ENCODE measurements at regions not wholly inside any gene's neighbourhood (a gene's known extent, or its start where the extent isn't known, plus 50 kb on each side); places are given as distances from the start of the nearest gene placed in this dataset.

- Mint-ChIP-seq H3K27ac (no peak overlapping the region), H3K36me3 (no peaks in the 10 kb centered on the region), H3K4me3 (no peak overlapping the region), H3K4me1 (no peaks in the 10 kb centered on the region), H3K27me3 (no peaks in the 10 kb centered on the region), H3K9me3 (no peaks in the 10 kb centered on the region)
- no peak for DNase-seq
- POLR2A ChIA-PET: no interaction called here
- ATAC-seq (ENCODE audit: low read depth): no peak
Observed at GRCh38 chr7:47709051-47709450, 127.1 kb upstream of the TNS3 start.

- Mint-ChIP-seq H3K4me1 (no peaks in the 10 kb centered on the region), H3K27ac (no peak overlapping the region), H3K36me3 (no peaks in the 10 kb centered on the region), H3K27me3 (no peaks in the 10 kb centered on the region), H3K4me3 (no peak overlapping the region), H3K9me3 (no peaks in the 10 kb centered on the region)
- ATAC-seq (ENCODE audit: low read depth) (no peak), DNase-seq (no peak)
- POLR2A ChIA-PET: no interaction called here
Observed at GRCh38 chr7:47707583-47707982, 125.7 kb upstream of the TNS3 start.

- ATAC-seq (ENCODE audit: low read depth): no peak
- POLR2A ChIA-PET: no interaction called here
- Mint-ChIP-seq H3K27me3 (no peaks in the 10 kb centered on the region), H3K4me3 (no peak overlapping the region), H3K9me3 (no peaks in the 10 kb centered on the region), H3K27ac (no peak overlapping the region), H3K4me1 (no peaks in the 10 kb centered on the region), H3K36me3 (no peaks in the 10 kb centered on the region)
- DNase-seq: no peak
Observed at GRCh38 chr7:47704936-47705335, 123.0 kb upstream of the TNS3 start.

GRCh38 chr7:47702080-47702479, 120.2 kb upstream of the TNS3 start:
- no peaks in the 10 kb centered on the region for H3K4me1 Mint-ChIP-seq
- H3K36me3 Mint-ChIP-seq: no peaks in the 10 kb centered on the region
- DNase-seq (no peak), ATAC-seq (ENCODE audit: low read depth) (no peak)
- POLR2A ChIA-PET: no interaction called here
- H3K9me3 Mint-ChIP-seq: no peaks in the 10 kb centered on the region
- H3K27ac Mint-ChIP-seq: no peak overlapping the region
- H3K4me3 Mint-ChIP-seq: no peak overlapping the region
- H3K27me3 Mint-ChIP-seq: no peaks in the 10 kb centered on the region

GRCh38 chr7:47698386-47698785, 116.5 kb upstream of the TNS3 start:
- Mint-ChIP-seq H3K4me3 (no peak overlapping the region), H3K27ac (no peak overlapping the region), H3K27me3 (no peaks in the 10 kb centered on the region), H3K4me1 (no peaks in the 10 kb centered on the region), H3K9me3 (no peaks in the 10 kb centered on the region), H3K36me3 (no peaks in the 10 kb centered on the region)
- ATAC-seq (ENCODE audit: low read depth) (no peak), DNase-seq (no peak)
- POLR2A ChIA-PET: no interaction called here

GRCh38 chr7:47697543-47697942, 115.6 kb upstream of the TNS3 start:
- DNase-seq (no peak), ATAC-seq (ENCODE audit: low read depth) (no peak)
- POLR2A ChIA-PET: no interaction called here
- Mint-ChIP-seq H3K36me3 (no peaks in the 10 kb centered on the region), H3K9me3 (no peaks in the 10 kb centered on the region), H3K4me3 (no peak overlapping the region), H3K27me3 (no peaks in the 10 kb centered on the region), H3K27ac (no peak overlapping the region), H3K4me1 (no peaks in the 10 kb centered on the region)

GRCh38 chr7:47696152-47696710, 114.3 kb upstream of the TNS3 start:
- H3K4me3 Mint-ChIP-seq: no peak overlapping the region

GRCh38 chr7:47693216-47693615, 111.3 kb upstream of the TNS3 start:
- H3K4me1 Mint-ChIP-seq: peaks cover 2% of the 10 kb centered on the region
- POLR2A ChIA-PET: no interaction called here
- no peak overlapping the region for H3K4me3 Mint-ChIP-seq
- no peaks in the 10 kb centered on the region for H3K9me3 Mint-ChIP-seq
- H3K27ac Mint-ChIP-seq: no peak overlapping the region
- ATAC-seq (ENCODE audit: low read depth) (no peak), DNase-seq (no peak)
- H3K27me3 Mint-ChIP-seq: peaks cover 2% of the 10 kb centered on the region
- no peaks in the 10 kb centered on the region for H3K36me3 Mint-ChIP-seq

More at GRCh38 chr7:47696152-47696710, 114.3 kb upstream of the TNS3 start:
- Mint-ChIP-seq H3K36me3 (no peaks in the 10 kb centered on the region), H3K9me3 (no peaks in the 10 kb centered on the region), H3K27me3 (no peaks in the 10 kb centered on the region), H3K4me1 (no peaks in the 10 kb centered on the region), H3K27ac (no peak overlapping the region)
- POLR2A ChIA-PET: no interaction called here
- ATAC-seq (ENCODE audit: low read depth): no peak
- no peak for DNase-seq

- Mint-ChIP-seq H3K4me1 (peaks cover 2% of the 10 kb centered on the region), H3K36me3 (no peaks in the 10 kb centered on the region), H3K27ac (no peak overlapping the region), H3K27me3 (peaks cover 2% of the 10 kb centered on the region), H3K4me3 (no peak overlapping the region), H3K9me3 (no peaks in the 10 kb centered on the region)
- POLR2A ChIA-PET: no interaction called here
- ATAC-seq (ENCODE audit: low read depth) (no peak), DNase-seq (no peak)
Observed at GRCh38 chr7:47691988-47692387, 110.1 kb upstream of the TNS3 start.

- no peak for DNase-seq
- peaks cover 2% of the 10 kb centered on the region for H3K4me1 Mint-ChIP-seq
- no peaks in the 10 kb centered on the region for H3K9me3 Mint-ChIP-seq
- POLR2A ChIA-PET: no interaction called here
- no peak overlapping the region for H3K4me3 Mint-ChIP-seq
- H3K27ac Mint-ChIP-seq: no peak overlapping the region
- no peaks in the 10 kb centered on the region for H3K36me3 Mint-ChIP-seq
- ATAC-seq (ENCODE audit: low read depth): no peak
- peaks cover 2% of the 10 kb centered on the region for H3K27me3 Mint-ChIP-seq
Observed at GRCh38 chr7:47690902-47691558, 109.1 kb upstream of the TNS3 start.

GRCh38 chr7:47689558-47689957, 107.6 kb upstream of the TNS3 start:
- no peak overlapping the region for H3K27ac Mint-ChIP-seq
- DNase-seq (no peak), ATAC-seq (ENCODE audit: low read depth) (no peak)
- no peaks in the 10 kb centered on the region for H3K36me3 Mint-ChIP-seq
- POLR2A ChIA-PET: no interaction called here
- H3K27me3 Mint-ChIP-seq: peaks cover 2% of the 10 kb centered on the region
- no peaks in the 10 kb centered on the region for H3K9me3 Mint-ChIP-seq
- peaks cover 2% of the 10 kb centered on the region for H3K4me1 Mint-ChIP-seq
- H3K4me3 Mint-ChIP-seq: no peak overlapping the region

GRCh38 chr7:47688311-47689100, 106.6 kb upstream of the TNS3 start:
- Mint-ChIP-seq H3K9me3 (no peaks in the 10 kb centered on the region), H3K27ac (no peak overlapping the region), H3K27me3 (peaks cover 2% of the 10 kb centered on the region), H3K36me3 (no peaks in the 10 kb centered on the region), H3K4me3 (no peak overlapping the region), H3K4me1 (peaks cover 2% of the 10 kb centered on the region)
- POLR2A ChIA-PET: no interaction called here
- DNase-seq (no peak), ATAC-seq (ENCODE audit: low read depth) (no peak)

- Mint-ChIP-seq H3K27me3 (peaks cover 2% of the 10 kb centered on the region), H3K36me3 (no peaks in the 10 kb centered on the region), H3K4me1 (peaks cover 2% of the 10 kb centered on the region), H3K27ac (no peak overlapping the region), H3K4me3 (no peak overlapping the region), H3K9me3 (no peaks in the 10 kb centered on the region)
- ATAC-seq (ENCODE audit: low read depth) (no peak), DNase-seq (no peak)
- POLR2A ChIA-PET: no interaction called here
Observed at GRCh38 chr7:47685712-47686376, 103.9 kb upstream of the TNS3 start.

GRCh38 chr7:47685151-47685550, 103.2 kb upstream of the TNS3 start:
- H3K4me1 Mint-ChIP-seq: peaks cover 2% of the 10 kb centered on the region
- ATAC-seq (ENCODE audit: low read depth) (no peak), DNase-seq (no peak)
- H3K4me3 Mint-ChIP-seq: no peak overlapping the region
- H3K27ac Mint-ChIP-seq: no peak overlapping the region
- POLR2A ChIA-PET: no interaction called here
- no peaks in the 10 kb centered on the region for H3K36me3 Mint-ChIP-seq
- H3K27me3 Mint-ChIP-seq: peaks cover 2% of the 10 kb centered on the region
- H3K9me3 Mint-ChIP-seq: no peaks in the 10 kb centered on the region

All from activated naive CD8-positive, alpha-beta T cell treated with anti-CD3 and anti-CD28 coated beads, Interleukin-2, amount 10 ng/mL, durations not matched to agents 7 days and 5 days (primary cell).